Loucy (cell line): ENCODE measurements at regions not wholly inside any gene's neighbourhood (a gene's known extent, or its start where the extent isn't known, plus 50 kb on each side); places are given as distances from the start of the nearest gene placed in this dataset.

ENCODE experiments used
- H2AFZ ChIP-seq: fragments of 200-600 bp; sonication (generic); 2 replicates; pipeline ENCODE4 v1.6.0; 2016; ENCODE audit warnings: antibody characterized with exemption, mild to moderate bottlenecking, low read length, moderate library complexity
- H3F3A ChIP-seq: fragments of 200-600 bp; 2 replicates; pipeline ENCODE4 v1.6.0; 2016; ENCODE audit warnings: antibody characterized with exemption, low read depth, mild to moderate bottlenecking
- H3K27me3 ChIP-seq: fragments of 200-600 bp; sonication (generic); 2 replicates; pipeline ENCODE4 v1.6.1; 2014; ENCODE audit warnings: low read length, mild to moderate bottlenecking; ENCODE audit not compliant: insufficient read depth, poor library complexity, severe bottlenecking
- H3K36me3 ChIP-seq: fragments of 200-600 bp; sonication (generic); 2 replicates; pipeline ENCODE4 v1.6.1; 2016; ENCODE audit warnings: low read length; ENCODE audit not compliant: insufficient read depth
- H3K4me1 ChIP-seq: fragments of 200-600 bp; sonication (generic); 2 replicates; pipeline ENCODE4 v1.5.1; 2014; ENCODE audit warnings: low read length, mild to moderate bottlenecking; ENCODE audit not compliant: insufficient read depth, poor library complexity, severe bottlenecking
- H3K4me2 ChIP-seq: fragments of 200-600 bp; sonication (generic); 2 replicates; pipeline ENCODE4 v1.6.0; 2014; ENCODE audit warnings: antibody characterized with exemption, low read length, low read depth, mild to moderate bottlenecking; ENCODE audit not compliant: poor library complexity, severe bottlenecking
- H3K4me3 ChIP-seq: fragments of 200-600 bp; sonication (generic); 2 replicates; pipeline ENCODE4 v1.5.1; 2014; ENCODE audit warnings: low read length, mild to moderate bottlenecking, mixed read lengths; ENCODE audit not compliant: poor library complexity, severe bottlenecking
- H3K79me2 ChIP-seq: fragments of 200-600 bp; sonication (generic); 2 replicates; pipeline ENCODE4 v1.6.1; 2014; ENCODE audit warnings: low read length; ENCODE audit not compliant: insufficient read depth
- H3K9ac ChIP-seq: fragments of 200-600 bp; sonication (generic); 2 replicates; pipeline ENCODE4 v1.6.0; 2014; ENCODE audit warnings: mild to moderate bottlenecking, low read depth, low read length, moderate library complexity; ENCODE audit not compliant: poor library complexity, severe bottlenecking
- H3K9me2 ChIP-seq: fragments of 200-600 bp; sonication (generic); replicated peaks from 2 replicates; pipeline ENCODE4 v1.6.1; 2016; ENCODE audit warnings: low read depth, low read length, mixed read lengths
- H3K9me3 ChIP-seq: fragments of 200-600 bp; sonication (generic); 2 replicates; pipeline ENCODE4 v1.6.1; 2014; ENCODE audit warnings: mild to moderate bottlenecking, antibody characterized with exemption, low read length, low read depth; ENCODE audit not compliant: insufficient read depth
- H4K20me1 ChIP-seq: fragments of 200-600 bp; sonication (generic); 2 replicates; pipeline ENCODE4 v1.6.0; 2014; ENCODE audit warnings: antibody characterized with exemption, low read length, mild to moderate bottlenecking; ENCODE audit not compliant: insufficient read depth, poor library complexity, severe bottlenecking
- CTCF ChIP-seq: fragments of 200-600 bp; sonication (generic); conservative IDR thresholded peaks from 2 replicates; pipeline ENCODE4 v1.5.1; 2014; ENCODE audit warnings: mild to moderate bottlenecking, antibody characterized with exemption, low read length
- EZH2phosphoT487 ChIP-seq: fragments of 200-600 bp; IDR thresholded peaks from 2 replicates; pipeline ENCODE4 v1.6.1; 2018; ENCODE audit warnings: antibody characterized with exemption, mild to moderate bottlenecking, moderate library complexity, borderline replicate concordance

- Histone ChIP-seq H3K4me1 (peaks cover 69% of the 10 kb centered on the region), H3K4me3 (peak overlapping the region; percentile 13), H3K9me2 (no peaks in the 10 kb centered on the region), H3K79me2 (no peaks in the 10 kb centered on the region), H2AFZ (peak overlapping the region; percentile 23; the same call in 1 of the 2 replicates), H3K9me3 (no peaks in the 10 kb centered on the region), H3K9ac (peak overlapping the region; percentile 30), H3K27me3 (no peaks in the 10 kb centered on the region), H3F3A (no peaks in the 10 kb centered on the region), H4K20me1 (no peaks in the 10 kb centered on the region), H3K36me3 (no peaks in the 10 kb centered on the region), H3K4me2 (peak overlapping the region; percentile 59)
- TF ChIP-seq EZH2phosphoT487, result no peak
- no peak for TF ChIP-seq CTCF
Observed at GRCh38 chr6:15874326-15874725, 211.5 kb upstream of the DTNBP1 start.

GRCh38 chr6:15872241-15873103 is 209.6 kb upstream of the DTNBP1 start:
- Histone ChIP-seq H3K9ac (peak overlapping the region; percentile 3), H3K4me2 (peak overlapping the region; percentile 53), H4K20me1 (no peaks in the 10 kb centered on the region), H3F3A (no peaks in the 10 kb centered on the region), H3K9me2 (no peaks in the 10 kb centered on the region), H3K27me3 (no peaks in the 10 kb centered on the region), H3K4me1 (peaks cover 50% of the 10 kb centered on the region), H3K4me3 (peak overlapping the region; percentile 24), H3K36me3 (no peaks in the 10 kb centered on the region), H2AFZ (no peak overlapping the region), H3K9me3 (no peaks in the 10 kb centered on the region), H3K79me2 (no peaks in the 10 kb centered on the region)
- TF ChIP-seq CTCF, result no peak

- Histone ChIP-seq H3K4me2 (no peak overlapping the region), H3K9me3 (no peaks in the 10 kb centered on the region), H3K4me3 (no peak overlapping the region), H4K20me1 (no peaks in the 10 kb centered on the region), H3K9ac (no peak overlapping the region), H3K36me3 (no peaks in the 10 kb centered on the region), H3K9me2 (no peaks in the 10 kb centered on the region), H3K79me2 (no peaks in the 10 kb centered on the region), H2AFZ (no peak overlapping the region), H3K27me3 (no peaks in the 10 kb centered on the region), H3K4me1 (peaks cover 48% of the 10 kb centered on the region), H3F3A (no peaks in the 10 kb centered on the region)
- TF ChIP-seq EZH2phosphoT487, result no peak
- no peak for TF ChIP-seq CTCF
Observed at GRCh38 chr6:15871276-15871675, 208.4 kb upstream of the DTNBP1 start.
